Prostate gland (tissue), 2 donors: ENCODE measurements at regions not wholly inside any gene's neighbourhood (a gene's known extent, or its start where the extent isn't known, plus 50 kb on each side); places are given as distances from the start of the nearest gene placed in this dataset.

Experiments used
- DNase-seq: peaks from one replicate; pipeline ENCODE4 v3.0.0-alpha.2; 2019; ENCODE audit warnings: low spot score
- H3K27ac ChIP-seq, 2 donors: fragments of 200-600 bp; sonication (generic); 2 replicates each; pipeline ENCODE4 v1.5.1; 2017 to 2019
- H3K27me3 ChIP-seq: fragments of 200-600 bp; sonication (generic); replicated peaks from 2 replicates; pipeline ENCODE4 v1.5.1; 2019; ENCODE audit not compliant: insufficient read depth
- H3K36me3 ChIP-seq, 2 donors: fragments of 200-600 bp; sonication (generic); 1 replicate in 1 of 2; 2 replicates in 1 of 2; pipeline versions ENCODE4 v1.5.1 to v1.8.1; 2017 to 2019
- H3K4me1 ChIP-seq: fragments of 200-600 bp; sonication (generic); replicated peaks from 2 replicates; pipeline ENCODE4 v1.5.1; 2019
- H3K4me3 ChIP-seq, 2 donors: fragments of 200-600 bp; sonication (generic); 2 replicates each; pipeline ENCODE4 v1.5.1; 2017 to 2019
- H3K9me3 ChIP-seq: fragments of 200-600 bp; sonication (generic); 2 replicates; pipeline ENCODE4 v1.5.1; 2017
- POLR2A ChIP-seq: fragments of 450-650 bp; IDR thresholded peaks from one replicate; pipeline ENCODE4 v1.6.1; 2016; ENCODE audit warnings: antibody characterized with exemption, mild to moderate bottlenecking
- POLR2AphosphoS5 ChIP-seq: sonication (generic); formaldehyde crosslinking; IDR thresholded peaks from one replicate; pipeline ENCODE4 v1.6.1; 2017; ENCODE audit warnings: antibody characterized with exemption
- WGBS: methylation state at CpG from one replicate; pipeline ENCODE4 v1.1.5; 2018; 5-methylcytosine and 5-hydroxymethylcytosine counted together
- intact Hi-C: fragments of 100-400 bp; cut with DNase I; formaldehyde crosslinking; loops from one replicate; pipeline ENCODE4 v1.14.2; 2022
- TF ChIP-seq, protein P1 (sequence below), 4 experiments: fragments of 200-600 bp in 2 of 4; fragments of 450-650 bp in 2 of 4; sonication (generic) in 2 of 4; IDR thresholded peaks; 1 replicate in 3 of 4; 2 replicates in 1 of 4; pipeline ENCODE4 v1.5.1; 2016 to 2019; ENCODE audit warnings: antibody characterized with exemption in 4 of 4, mild to moderate bottlenecking in 2 of 4, moderate library complexity in 2 of 4

DNA sequence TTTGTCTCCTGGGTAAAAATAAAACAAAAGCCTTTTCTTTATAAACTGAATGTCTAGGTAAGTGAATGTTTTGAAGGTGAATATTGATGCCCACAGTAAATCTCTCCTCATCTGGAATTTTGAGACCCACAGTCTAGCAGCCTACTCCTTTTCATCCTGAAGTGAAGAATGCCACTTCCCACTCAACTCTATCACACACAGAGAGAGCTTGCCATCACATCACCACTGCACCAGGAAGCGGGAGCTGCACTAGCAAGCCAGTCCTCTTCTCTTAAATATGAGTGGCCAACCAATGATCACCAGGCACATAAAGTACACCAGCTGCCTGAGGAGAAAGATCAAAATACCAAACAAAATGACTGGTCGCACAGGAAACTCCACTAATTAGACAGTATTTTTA lies 140.8 kb downstream of the MRPL39 start:
- Histone ChIP-seq H3K27me3 (no peaks in the 10 kb centered on the region), H3K36me3 (no peaks in the 10 kb centered on the region), H3K4me3 (no peak overlapping the region), H3K27ac (no peak overlapping the region), H3K9me3 (no peaks in the 10 kb centered on the region), H3K4me1 (no peaks in the 10 kb centered on the region)
- intact Hi-C loops, result no loop called here
- WGBS, result 94% methylated on average over 2 of the region's 2 CpGs
- no peak for DNase-seq
- TF ChIP-seq POLR2AphosphoS5 (no peak), POLR2A (no peak)
- TF ChIP-seq, protein P1, sequence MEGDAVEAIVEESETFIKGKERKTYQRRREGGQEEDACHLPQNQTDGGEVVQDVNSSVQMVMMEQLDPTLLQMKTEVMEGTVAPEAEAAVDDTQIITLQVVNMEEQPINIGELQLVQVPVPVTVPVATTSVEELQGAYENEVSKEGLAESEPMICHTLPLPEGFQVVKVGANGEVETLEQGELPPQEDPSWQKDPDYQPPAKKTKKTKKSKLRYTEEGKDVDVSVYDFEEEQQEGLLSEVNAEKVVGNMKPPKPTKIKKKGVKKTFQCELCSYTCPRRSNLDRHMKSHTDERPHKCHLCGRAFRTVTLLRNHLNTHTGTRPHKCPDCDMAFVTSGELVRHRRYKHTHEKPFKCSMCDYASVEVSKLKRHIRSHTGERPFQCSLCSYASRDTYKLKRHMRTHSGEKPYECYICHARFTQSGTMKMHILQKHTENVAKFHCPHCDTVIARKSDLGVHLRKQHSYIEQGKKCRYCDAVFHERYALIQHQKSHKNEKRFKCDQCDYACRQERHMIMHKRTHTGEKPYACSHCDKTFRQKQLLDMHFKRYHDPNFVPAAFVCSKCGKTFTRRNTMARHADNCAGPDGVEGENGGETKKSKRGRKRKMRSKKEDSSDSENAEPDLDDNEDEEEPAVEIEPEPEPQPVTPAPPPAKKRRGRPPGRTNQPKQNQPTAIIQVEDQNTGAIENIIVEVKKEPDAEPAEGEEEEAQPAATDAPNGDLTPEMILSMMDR (IDR thresholded peaks at IDR 0.05), result no peak

DNA sequence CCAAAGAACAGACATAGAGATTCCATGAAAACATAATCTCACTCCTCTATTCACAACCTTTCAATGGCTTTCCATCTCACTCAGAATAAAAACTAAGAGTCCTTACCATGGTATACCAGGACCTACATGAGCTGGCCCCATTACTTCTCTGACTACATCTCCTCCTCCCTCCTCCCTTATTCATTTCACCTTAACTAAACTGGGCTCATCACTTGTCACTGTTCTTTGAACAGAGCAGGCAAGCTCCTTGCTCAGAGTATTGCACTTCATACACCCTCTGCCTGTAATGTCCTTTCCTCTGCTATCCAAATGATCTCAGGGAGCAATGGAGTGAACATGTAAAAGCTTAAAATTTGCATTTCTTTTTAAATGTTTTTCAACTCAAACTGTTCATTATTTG lies 142.0 kb downstream of the MRPL39 start:
- DNase-seq, result no peak
- TF ChIP-seq, protein P1 (IDR thresholded peaks at IDR 0.05), result no peak
- intact Hi-C loops, result no loop called here
- H3K4me1 ChIP-seq, result no peaks in the 10 kb centered on the region
- H3K27ac ChIP-seq, result no peak overlapping the region
- H3K36me3 ChIP-seq, result no peaks in the 10 kb centered on the region
- no peaks in the 10 kb centered on the region for H3K27me3 ChIP-seq
- no peak overlapping the region for H3K4me3 ChIP-seq
- H3K9me3 ChIP-seq, result no peaks in the 10 kb centered on the region

DNA sequence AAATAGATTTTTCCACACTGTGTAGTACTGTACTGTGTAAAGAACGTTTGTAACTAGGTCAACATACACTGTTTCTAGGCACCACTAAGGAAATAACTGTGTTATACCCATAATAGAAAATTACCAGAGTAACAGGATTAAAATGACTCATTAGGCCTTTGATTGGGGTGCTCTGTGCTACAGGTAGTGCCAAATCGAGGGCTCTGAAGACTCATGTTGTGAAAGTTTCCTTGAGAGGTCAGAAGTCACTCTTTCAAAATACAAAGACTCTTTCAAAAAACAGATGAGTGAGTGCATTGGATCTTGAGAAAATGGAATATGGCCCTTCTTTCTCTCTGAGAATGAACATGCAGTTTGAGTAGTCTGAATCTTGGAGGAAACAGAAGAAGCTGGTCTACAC lies 143.0 kb downstream of the MRPL39 start:
- Histone ChIP-seq H3K9me3 (no peaks in the 10 kb centered on the region), H3K27me3 (no peaks in the 10 kb centered on the region), H3K27ac (no peak overlapping the region), H3K36me3 (no peaks in the 10 kb centered on the region), H3K4me1 (no peaks in the 10 kb centered on the region), H3K4me3 (no peak overlapping the region)
- TF ChIP-seq, protein P1 (IDR thresholded peaks at IDR 0.05), result no peak
- TF ChIP-seq POLR2A, result no peak
- WGBS, result 63% methylated on average over 2 of the region's 2 CpGs
- intact Hi-C loops, result no loop called here
- no peak for DNase-seq

DNA sequence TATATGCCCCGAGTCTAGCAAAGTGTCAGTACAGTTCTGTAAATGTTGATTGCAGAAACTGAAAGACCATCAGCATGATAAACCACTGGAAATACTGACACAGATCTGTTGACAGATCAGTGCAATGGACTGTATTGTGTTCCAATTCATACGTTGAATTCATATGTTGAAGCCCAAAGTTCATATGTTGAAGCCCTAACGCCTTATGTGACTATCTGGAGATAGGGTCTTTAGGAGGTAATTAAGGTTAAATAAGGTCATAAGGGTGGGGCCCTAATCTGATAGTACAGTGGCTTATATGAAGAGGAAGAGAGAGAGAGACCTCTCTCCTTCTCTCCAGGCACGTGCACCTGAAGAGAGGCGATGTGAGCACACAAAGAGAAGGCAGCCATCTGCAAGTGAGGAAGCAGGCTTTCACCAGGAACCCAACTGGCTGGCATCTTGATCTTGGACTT lies 144.7 kb downstream of the MRPL39 start:
- intact Hi-C loops, result no loop called here
- no peak for DNase-seq
- no peak overlapping the region for H3K27ac ChIP-seq
- no peaks in the 10 kb centered on the region for H3K9me3 ChIP-seq
- no peaks in the 10 kb centered on the region for H3K36me3 ChIP-seq
- TF ChIP-seq POLR2A, result no peak
- no peak for TF ChIP-seq POLR2AphosphoS5
- TF ChIP-seq, protein P1 (IDR thresholded peaks at IDR 0.05), result no peak
- no peaks in the 10 kb centered on the region for H3K4me1 ChIP-seq
- 80% methylated on average over 5 of the region's 5 CpGs for WGBS
- H3K4me3 ChIP-seq, result no peak overlapping the region
- no peaks in the 10 kb centered on the region for H3K27me3 ChIP-seq

DNA sequence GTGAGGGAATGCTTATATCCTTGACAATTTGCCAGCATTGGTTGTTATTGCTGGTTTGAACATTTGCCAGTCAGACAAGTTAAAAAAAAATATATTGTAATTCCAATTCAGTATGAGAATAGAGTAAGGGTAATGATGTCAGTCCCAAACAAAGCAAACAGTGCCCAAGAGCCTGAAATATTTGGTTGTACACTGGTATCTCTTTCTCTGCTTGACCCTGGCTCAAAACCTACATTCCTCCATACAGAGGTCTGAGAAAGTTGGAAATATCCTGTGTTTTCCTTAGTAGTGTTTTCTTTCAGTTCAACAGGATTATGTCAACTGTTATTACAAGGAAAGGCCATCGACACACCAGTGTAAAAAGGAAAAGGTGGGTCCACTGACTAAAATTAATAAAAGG lies 145.6 kb downstream of the MRPL39 start:
- TF ChIP-seq, protein P1 (IDR thresholded peaks at IDR 0.05), result no peak
- TF ChIP-seq POLR2AphosphoS5 (no peak), POLR2A (no peak)

More for the DNA sequence above, 145.6 kb downstream of the MRPL39 start:
- DNase-seq, result no peak
- Histone ChIP-seq H3K27me3 (no peaks in the 10 kb centered on the region), H3K4me1 (no peaks in the 10 kb centered on the region), H3K9me3 (no peaks in the 10 kb centered on the region), H3K36me3 (no peaks in the 10 kb centered on the region), H3K4me3 (no peak overlapping the region), H3K27ac (no peak overlapping the region)
- intact Hi-C loops, result no loop called here
- 51% methylated on average over 1 of the region's 1 CpG for WGBS
